CD4-positive, alpha-beta T cell treated with Interleukin-12 subunit alpha and Interleukin-12 subunit beta, for 1 hour (primary cell): ENCODE measurements at regions not wholly inside any gene's neighbourhood (a gene's known extent, or its start where the extent isn't known, plus 50 kb on each side); places are given as distances from the start of the nearest gene placed in this dataset.
"Not testable (repeated sequence)": the region's sequence is repeated elsewhere in the genome, so short reads cannot be mapped to it uniquely, and the experiment has no call there.

Experiments used
- DNase-seq: peaks from one replicate; pipeline ENCODE4 v3.0.0-alpha.2; 2020

DNA sequence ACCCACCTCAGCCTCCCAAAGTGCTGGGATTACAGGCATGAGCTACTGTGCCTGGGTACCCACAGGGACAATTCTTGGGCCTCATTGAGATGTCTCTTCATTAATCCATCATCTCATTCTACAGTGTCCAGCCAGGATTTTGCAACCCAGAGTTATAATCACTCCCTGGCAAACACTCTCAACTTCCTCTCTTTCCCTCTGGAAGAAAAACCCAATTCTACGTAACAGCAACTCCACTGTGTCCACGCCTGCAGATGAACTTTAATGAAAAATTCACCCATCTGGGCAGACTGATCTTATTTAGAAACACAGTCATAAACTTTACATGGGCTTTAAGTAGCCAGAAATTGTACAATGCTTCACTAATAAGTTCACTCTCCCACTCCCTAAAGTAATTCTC lies 90.1 kb upstream of the ABCC4 start:
- DNase-seq = no peak

- DNase-seq = no peak
Observed at GRCh38 chr13:95391785-95392184, 90.5 kb upstream of the ABCC4 start.

- no peak for DNase-seq
Observed at GRCh38 chr13:95392597-95392996, 91.3 kb upstream of the ABCC4 start.

GRCh38 chr13:95403349-95404140 lies 102.3 kb upstream of the ABCC4 start:
- no peak for DNase-seq

DNA sequence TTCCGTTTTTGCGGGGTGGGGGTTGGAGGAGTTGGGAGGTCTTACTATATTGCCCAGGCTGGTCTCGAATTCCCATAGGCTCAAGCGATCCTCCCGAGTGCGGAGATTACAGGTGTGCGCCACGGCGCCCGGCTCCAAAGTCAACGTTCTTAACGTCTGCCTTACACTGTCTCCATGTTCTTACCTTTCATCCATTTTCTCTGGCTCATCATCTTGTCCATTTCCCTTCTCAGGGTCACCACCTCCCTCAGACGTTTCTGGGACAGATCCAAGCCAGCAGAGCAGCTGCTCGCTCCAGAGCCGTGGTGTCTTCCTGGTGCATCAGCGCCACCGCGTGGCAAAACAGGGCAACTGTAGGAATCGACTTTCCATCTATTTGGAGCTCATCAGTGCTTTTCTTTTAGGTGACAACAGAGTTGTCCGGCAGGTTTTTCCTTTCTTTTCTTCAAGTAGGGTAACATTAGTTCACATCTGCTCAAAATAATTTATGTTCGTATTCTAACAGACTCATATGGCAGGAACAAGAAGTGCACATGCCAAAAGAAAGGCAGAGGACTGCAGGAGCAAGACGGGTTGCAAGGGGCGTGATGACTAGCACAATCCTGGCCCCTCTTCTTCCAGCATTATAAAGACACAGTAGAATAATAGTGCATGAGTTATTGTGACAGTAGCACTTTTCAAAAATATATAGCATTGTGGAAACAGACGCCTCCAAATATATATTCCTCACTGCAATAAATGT lies 103.1 kb upstream of the ABCC4 start:
- peak; percentile 78 for DNase-seq

DNA sequence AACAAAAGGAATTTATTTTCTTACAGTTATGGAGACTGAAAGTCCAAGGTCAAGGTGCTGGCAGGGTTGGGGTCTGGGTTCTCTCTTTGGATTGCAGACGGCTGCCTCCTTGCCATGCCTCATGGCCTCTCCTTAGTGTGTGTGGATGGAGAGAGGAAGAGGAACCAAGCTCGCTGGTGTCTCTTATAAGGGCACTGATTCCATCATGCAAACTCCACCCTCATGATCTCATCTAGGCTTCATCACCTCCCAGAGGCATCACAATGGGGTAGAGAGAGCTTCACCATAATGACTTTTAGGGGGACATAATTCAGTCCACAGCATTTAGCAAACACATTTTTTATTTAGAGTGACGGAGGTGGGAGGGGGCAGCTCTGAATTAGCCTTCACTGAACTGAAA lies 104.9 kb upstream of the ABCC4 start:
- DNase-seq = no peak

DNA sequence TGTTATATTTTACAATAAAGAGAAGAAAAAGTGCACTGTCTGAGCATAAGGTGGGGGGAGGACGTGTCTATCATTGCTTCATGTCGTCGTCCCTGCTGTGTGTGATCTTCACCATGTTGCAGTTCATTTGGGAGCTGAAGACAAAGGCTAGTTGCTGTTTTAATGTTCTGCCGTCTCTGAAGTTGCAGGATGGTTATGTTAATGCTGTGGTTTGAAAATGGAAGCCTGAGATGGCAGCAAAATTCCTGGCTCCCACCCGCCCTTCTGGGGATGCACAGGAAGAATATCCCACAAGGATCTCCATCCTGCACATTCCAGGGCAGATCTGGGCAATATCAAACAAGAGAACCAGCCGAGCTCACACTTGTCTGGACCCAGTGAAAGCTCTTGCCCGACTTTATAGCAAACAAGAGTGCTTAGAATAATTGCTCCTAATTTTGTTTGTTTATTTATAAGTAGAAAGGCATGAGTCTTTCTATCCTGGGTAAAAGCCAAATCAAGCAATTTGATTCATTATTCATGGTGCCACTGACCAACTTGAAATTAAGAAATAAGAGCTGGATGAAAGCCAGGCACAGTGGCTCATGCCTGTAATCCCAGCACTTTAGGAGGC lies 110.3 kb upstream of the ABCC4 start:
- DNase-seq = no peak

DNA sequence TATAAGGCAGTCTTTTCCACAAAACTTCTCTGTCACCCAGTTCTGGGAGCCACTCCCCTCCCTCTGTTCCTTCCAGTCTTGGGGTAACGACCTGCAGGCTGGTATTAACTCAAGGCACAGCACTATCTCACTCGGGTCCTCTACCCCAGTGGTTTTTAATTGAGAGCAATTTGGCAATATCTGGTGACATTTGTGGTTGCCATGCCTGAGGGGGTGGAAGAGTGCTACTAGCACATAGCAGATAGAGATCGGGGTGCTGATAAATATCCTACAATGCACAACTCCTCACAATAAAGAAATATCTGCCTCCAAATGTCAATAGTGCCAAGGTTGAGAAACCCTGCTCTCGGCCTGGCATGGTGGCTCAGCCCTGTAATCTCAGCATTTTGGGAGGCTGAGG lies 117.7 kb upstream of the ABCC4 start:
- no peak for DNase-seq

DNA sequence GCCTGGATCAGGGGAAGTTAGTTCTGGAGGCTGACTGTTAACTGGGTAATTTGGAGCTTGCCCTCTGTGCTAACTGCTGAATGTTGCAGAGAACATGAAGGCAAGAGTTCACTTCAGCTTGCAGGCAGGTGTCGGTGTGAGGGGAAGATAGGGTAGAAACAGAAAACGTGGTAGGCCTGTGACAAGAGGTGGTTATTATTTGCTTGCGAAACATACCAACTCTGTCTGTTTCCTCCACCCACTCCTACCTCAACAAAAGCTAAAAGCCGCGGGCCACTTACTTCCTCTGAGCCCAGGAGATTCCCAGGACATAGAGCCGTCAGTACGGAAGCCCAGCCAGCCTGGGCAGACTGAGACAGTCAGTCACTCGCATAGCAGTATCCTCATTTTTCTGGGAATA lies 119.2 kb upstream of the ABCC4 start:
- no peak for DNase-seq

DNA sequence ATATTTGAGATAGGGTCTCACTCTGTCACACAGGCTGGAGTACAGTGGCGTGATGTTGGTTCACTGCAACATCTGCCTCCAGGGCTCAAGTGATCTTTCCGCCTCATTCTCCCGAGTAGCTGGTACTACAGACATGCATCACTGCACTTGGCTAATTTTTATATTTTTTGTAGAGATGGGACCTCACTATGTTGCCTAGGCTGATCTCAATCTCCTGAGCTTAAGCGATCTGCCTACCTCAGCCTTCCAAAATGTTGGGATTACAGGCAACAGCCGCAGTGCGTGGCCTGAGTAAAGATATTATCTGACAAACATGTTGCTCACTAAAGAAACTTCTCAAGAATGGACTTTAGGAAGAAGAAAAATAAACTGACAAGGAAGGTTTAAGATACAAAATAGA lies 125.4 kb upstream of the ABCC4 start:
- no peak for DNase-seq

GRCh38 chr13:95430525-95430924 lies 122.0 kb upstream of the CLDN10 start:
- DNase-seq = not testable (repeated sequence)

DNA sequence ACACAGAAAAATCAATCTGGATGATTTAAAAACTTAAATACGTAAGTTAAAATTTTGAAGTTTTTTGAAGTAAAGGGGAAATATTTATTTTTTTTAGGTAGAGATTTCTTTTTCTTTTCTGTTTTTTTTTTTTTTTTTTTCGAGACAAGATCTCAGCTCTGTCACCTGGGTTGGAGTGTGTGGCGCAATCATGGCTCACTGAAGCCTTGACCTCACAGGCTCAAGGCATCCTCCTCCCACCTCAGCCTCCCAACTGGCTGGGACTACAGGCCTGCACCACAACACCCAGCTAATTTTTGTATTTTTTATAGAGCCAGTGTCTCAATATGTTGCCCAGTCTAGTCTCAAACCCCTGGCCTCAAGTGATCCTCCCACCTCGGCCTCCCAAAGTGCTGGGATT lies 120.4 kb upstream of the CLDN10 start:
- DNase-seq = no peak

GRCh38 chr13:95433537-95433936 lies 119.0 kb upstream of the CLDN10 start:
- no peak for DNase-seq

DNA sequence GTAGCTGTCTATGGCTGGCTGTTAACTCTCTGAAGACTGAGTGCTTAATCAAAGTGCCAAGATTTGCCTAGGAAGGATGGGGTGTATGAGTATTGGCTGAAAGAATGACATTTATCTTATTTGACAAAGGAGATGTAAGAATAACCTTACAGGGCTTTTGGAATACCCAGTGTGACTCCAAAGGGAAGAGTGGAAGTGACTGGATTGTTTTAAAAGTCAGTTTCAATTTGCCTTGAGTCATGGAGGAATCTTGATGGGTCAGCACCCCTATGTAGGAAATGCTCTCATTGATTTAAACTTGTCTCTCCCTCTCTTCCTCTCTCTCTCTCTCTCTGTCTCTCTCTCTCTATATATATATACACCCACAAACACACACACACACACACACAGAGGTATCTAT lies 118.4 kb upstream of the CLDN10 start:
- DNase-seq = no peak

DNA sequence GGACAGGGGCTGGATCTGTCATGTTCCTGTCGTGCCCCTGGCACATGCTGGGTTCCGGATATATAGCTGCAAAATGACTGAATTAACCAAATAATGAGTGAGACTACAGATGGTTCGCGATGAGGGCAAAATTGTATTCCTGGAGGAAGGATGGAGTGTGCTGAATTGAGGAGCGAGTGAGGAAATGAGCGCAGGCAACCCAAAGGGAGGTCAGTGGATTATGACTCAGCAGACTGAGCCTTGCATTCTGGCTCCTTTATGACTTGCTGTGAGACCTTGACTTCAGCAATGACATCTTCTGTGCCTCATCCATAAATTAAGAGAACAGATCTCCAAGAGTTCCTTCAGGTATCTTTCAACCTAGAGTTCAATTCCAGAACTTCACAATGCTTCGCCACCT lies 115.0 kb upstream of the CLDN10 start:
- no peak for DNase-seq

GRCh38 chr13:95438297-95438696 lies 114.2 kb upstream of the CLDN10 start:
- DNase-seq = no peak

DNA sequence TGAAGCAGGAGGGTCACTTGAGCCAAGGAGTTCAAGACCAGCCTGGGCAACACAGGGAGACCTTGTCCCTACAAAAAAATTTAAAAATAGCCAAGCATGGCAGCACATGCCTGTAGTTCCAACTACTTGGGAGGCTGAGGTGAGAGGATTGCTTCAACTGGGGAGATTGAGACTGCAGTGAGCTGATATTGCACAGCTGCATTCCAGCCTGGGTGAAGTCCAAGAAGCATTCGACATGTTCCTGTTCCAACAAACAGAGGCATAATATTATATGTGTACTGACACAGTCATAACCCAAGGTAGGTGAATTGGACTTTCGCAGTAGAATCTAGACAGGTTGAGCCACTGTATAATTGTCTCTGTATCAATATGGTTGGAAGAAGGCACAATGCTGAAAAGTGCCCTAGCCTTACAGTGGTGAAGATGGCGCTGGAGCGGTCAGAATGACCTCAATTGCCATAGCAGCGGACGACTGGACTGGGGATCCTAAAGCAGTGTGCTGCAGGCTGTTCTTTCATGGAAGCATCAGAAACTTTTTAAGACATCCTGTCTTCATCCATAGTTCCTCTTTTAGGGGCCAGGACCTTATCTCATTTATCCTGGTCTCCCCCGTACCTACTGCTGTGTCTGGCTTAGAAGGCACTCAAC lies 112.0 kb upstream of the CLDN10 start:
- DNase-seq = no peak

DNA sequence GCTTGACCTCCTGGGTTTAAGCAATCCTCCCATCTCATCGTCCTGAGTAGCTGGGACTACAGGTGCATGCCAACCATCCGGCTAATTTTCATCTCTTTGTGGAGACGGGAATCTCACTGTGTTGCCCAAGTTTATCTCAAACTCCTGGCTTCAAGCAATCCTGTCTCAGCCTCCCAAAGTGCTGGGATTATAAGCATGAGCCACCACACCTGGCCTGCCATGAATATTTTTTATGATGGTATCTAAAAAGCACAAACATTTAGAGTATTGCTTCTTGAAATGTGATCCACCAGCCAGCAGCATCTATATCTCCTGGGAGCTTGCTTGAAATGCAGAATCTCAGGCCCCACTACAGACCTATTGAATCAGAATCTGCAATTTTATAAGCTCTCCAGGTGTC lies 111.2 kb upstream of the CLDN10 start:
- DNase-seq = no peak

DNA sequence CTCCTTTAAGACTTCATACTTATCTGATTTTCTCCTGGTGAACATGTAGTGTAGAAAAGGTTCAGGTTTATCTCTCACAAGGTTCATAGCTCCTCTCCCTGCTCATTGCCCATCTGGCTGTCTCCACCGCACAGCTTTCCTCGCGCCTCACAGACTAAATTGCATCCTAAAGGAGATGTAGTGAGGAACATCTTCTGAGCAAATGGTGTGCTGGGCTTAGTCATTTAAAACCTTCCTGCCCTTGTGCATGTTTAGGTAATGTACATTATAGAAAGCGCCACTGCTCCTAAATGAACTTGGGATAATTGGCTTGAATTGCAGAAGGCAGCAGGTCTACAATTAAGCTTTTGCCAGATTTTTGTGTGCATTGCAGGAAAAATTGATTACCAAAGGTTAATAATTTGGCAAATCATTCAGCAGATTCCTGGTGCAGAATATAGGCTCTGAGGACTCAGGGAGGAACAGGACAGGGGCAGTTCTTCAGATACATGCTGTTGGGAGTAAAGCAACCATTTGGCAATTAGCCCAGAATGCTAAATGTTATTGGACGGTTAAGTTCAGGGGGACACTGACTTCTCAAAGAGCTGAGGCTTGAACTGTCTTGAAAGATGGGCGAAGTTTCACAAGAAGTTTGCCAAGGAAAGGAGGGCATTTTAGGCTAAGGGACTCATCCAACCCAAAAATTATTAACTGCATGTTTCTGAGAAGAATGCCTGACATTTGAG lies 108.4 kb upstream of the CLDN10 start:
- no peak for DNase-seq

DNA sequence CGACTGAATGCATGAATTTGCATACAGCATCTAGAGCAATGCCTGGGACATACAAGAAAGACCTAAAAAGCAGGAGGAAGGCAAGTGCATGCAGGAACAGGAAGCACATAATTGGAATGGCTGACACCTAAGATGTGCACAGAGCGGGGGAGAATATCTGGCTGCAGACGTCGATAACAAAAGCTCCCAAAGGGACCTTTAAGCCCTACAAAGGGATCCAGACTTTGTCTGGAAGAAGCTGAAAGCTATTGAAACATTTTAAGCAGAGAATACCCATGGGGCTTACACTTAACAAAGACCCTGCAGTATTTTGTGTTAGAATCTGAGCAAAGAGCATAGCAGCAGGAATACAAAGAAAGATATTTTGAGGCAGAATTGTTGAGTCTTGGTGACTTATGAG lies 107.4 kb upstream of the CLDN10 start:
- DNase-seq = no peak

- no peak for DNase-seq
Observed at GRCh38 chr13:95447814-95448213, 104.7 kb upstream of the CLDN10 start.

- no peak for DNase-seq
Observed at GRCh38 chr13:95451656-95452055, 100.9 kb upstream of the CLDN10 start.

GRCh38 chr13:95452375-95452774 lies 100.1 kb upstream of the CLDN10 start:
- no peak for DNase-seq
